HG02571 (cell line): ENCODE measurements at regions not wholly inside any gene's neighbourhood (a gene's known extent, or its start where the extent isn't known, plus 50 kb on each side); places are given as distances from the start of the nearest gene placed in this dataset.
"Not testable (repeated sequence)": the region's sequence is repeated elsewhere in the genome, so short reads cannot be mapped to it uniquely, and the experiment has no call there.

Experiments used
- ATAC-seq: cut with Tn5 transposase; IDR thresholded peaks from one replicate; pipeline ENCODE4 v1.9.1; 2021; ENCODE audit warnings: mild to moderate bottlenecking, moderate library complexity; ENCODE audit not compliant: unreplicated experiment

GRCh38 chrX:27404366-27404765 is 58.8 kb downstream of the PPP4R3C start:
- no peak for ATAC-seq

- no peak for ATAC-seq
These were observed 64.0 kb downstream of the PPP4R3C start for GRCh38 chrX:27399146-27399456.

- no peak for ATAC-seq
These were observed 71.5 kb downstream of the PPP4R3C start for GRCh38 chrX:27391623-27392022.

- no peak for ATAC-seq
These were observed 81.7 kb downstream of the PPP4R3C start for GRCh38 chrX:27381419-27381818.

GRCh38 chrX:27380163-27380845 is 82.8 kb downstream of the PPP4R3C start:
- ATAC-seq = no peak

GRCh38 chrX:27354021-27354420 is 109.1 kb downstream of the PPP4R3C start:
- ATAC-seq = no peak

- no peak for ATAC-seq
These were observed 112.7 kb downstream of the PPP4R3C start for GRCh38 chrX:27350476-27350875.

GRCh38 chrX:27336466-27337091 is 126.6 kb downstream of the PPP4R3C start:
- no peak for ATAC-seq

- no peak for ATAC-seq
These were observed 141.5 kb downstream of the PPP4R3C start for GRCh38 chrX:27321632-27322031.

GRCh38 chrX:27309406-27309805 is 153.7 kb downstream of the PPP4R3C start:
- ATAC-seq = no peak

GRCh38 chrX:27307546-27307945 is 155.6 kb downstream of the PPP4R3C start:
- no peak for ATAC-seq

GRCh38 chrX:27292552-27292951 is 170.6 kb downstream of the PPP4R3C start:
- not testable (repeated sequence) for ATAC-seq

- no peak for ATAC-seq
These were observed 186.4 kb downstream of the PPP4R3C start for GRCh38 chrX:27276751-27277150.

GRCh38 chrX:27254656-27255055 is 208.5 kb downstream of the PPP4R3C start:
- no peak for ATAC-seq

- ATAC-seq = no peak
These were observed 211.8 kb downstream of the PPP4R3C start for GRCh38 chrX:27251369-27251768.

- no peak for ATAC-seq
These were observed 220.6 kb downstream of the PPP4R3C start for GRCh38 chrX:27242581-27242980.

- no peak for ATAC-seq
These were observed 221.2 kb downstream of the PPP4R3C start for GRCh38 chrX:27241981-27242380.

- not testable (repeated sequence) for ATAC-seq
These were observed 223.1 kb downstream of the PPP4R3C start for GRCh38 chrX:27240042-27240441.

- no peak for ATAC-seq
These were observed 226.5 kb downstream of the PPP4R3C start for GRCh38 chrX:27236681-27237080.

GRCh38 chrX:27229721-27230120 is 233.4 kb downstream of the PPP4R3C start:
- ATAC-seq = no peak

GRCh38 chrX:27222661-27223060 is 240.5 kb downstream of the PPP4R3C start:
- ATAC-seq = no peak

- ATAC-seq = peak; percentile 54
These were observed 276.5 kb downstream of the PPP4R3C start for GRCh38 chrX:27186671-27187070.

GRCh38 chrX:27163236-27163635 is 299.9 kb downstream of the PPP4R3C start:
- no peak for ATAC-seq
